Heart left ventricle (tissue), 16 donors: ENCODE measurements at regions not wholly inside any gene's neighbourhood (a gene's known extent, or its start where the extent isn't known, plus 50 kb on each side); places are given as distances from the start of the nearest gene placed in this dataset.

Experiments used
- ATAC-seq, 4 donors: fragments of 200-7000 bp; cut with Tn5 transposase; one replicate each; pipeline ENCODE4 v1.9.1; 2020 to 2022; ENCODE audit warnings: moderate library complexity in 4 of 4, mild to moderate bottlenecking in 3 of 4, moderate number of reproducible peaks in 1 of 4
- DNase-seq, 5 donors: peaks; one replicate each; pipeline ENCODE4 v3.0.0-alpha.2; 2020
- H3K27ac ChIP-seq, 12 donors: fragments of 200-600 bp; sonication (generic) in 4 of 12; one replicate each; pipeline versions ENCODE4 v1.5.0 to v1.8.0; 2016 to 2022; ENCODE audit warnings: mild to moderate bottlenecking in 2 of 12
- H3K27me3 ChIP-seq, 9 donors: fragments of 200-600 bp; sonication (generic) in 2 of 9; one replicate each; pipeline versions ENCODE4 v1.5.1 to v1.8.0; 2016 to 2022; ENCODE audit warnings: mild to moderate bottlenecking in 3 of 9
- H3K36me3 ChIP-seq, 9 donors: fragments of 200-600 bp; sonication (generic) in 2 of 9; one replicate each; pipeline versions ENCODE4 v1.5.0 to v1.8.0; 2018 to 2022; ENCODE audit warnings: mild to moderate bottlenecking in 2 of 9
- H3K4me1 ChIP-seq, 12 donors: fragments of 200-600 bp; sonication (generic) in 4 of 12; one replicate each; pipeline versions ENCODE4 v1.5.0 to v1.8.0; 2016 to 2022; ENCODE audit warnings: mild to moderate bottlenecking in 3 of 12
- H3K4me3 ChIP-seq, 12 donors: fragments of 200-600 bp; sonication (generic) in 4 of 12; one replicate each; pipeline versions ENCODE4 v1.5.0 to v1.8.0; 2017 to 2022; ENCODE audit warnings: mild to moderate bottlenecking in 9 of 12, moderate library complexity in 4 of 12
- H3K9me3 ChIP-seq, 12 donors: fragments of 200-600 bp; sonication (generic) in 4 of 12; one replicate each; pipeline versions ENCODE4 v1.5.0 to v1.8.0; 2016 to 2022; ENCODE audit warnings: mild to moderate bottlenecking in 1 of 12
- CTCF ChIP-seq, 12 donors: fragments of 200-600 bp; sonication (generic) in 4 of 12; IDR thresholded peaks; one replicate each; pipeline versions ENCODE4 v1.5.0 to v1.8.0; 2018 to 2022; ENCODE audit warnings: antibody characterized with exemption in 12 of 12, mild to moderate bottlenecking in 5 of 12
- POLR2A ChIP-seq, 2 donors: fragments of 450-650 bp; IDR thresholded peaks; one replicate each; pipeline ENCODE4 v1.6.1; 2017; ENCODE audit warnings: antibody characterized with exemption in 2 of 2, mild to moderate bottlenecking in 2 of 2, moderate library complexity in 2 of 2
- WGBS, 4 donors: extraction: QIAGEN DNeasy Blood & Tissue Kit in 2 of 4; methylation state at CpG; one replicate each; pipeline versions ENCODE4 v1.1.5 to v1.1.7; 2013 to 2018; 5-methylcytosine and 5-hydroxymethylcytosine counted together
- intact Hi-C, 10 donors: fragments of 100-400 bp; cut with DNase I; formaldehyde crosslinking; loops; one replicate each; pipeline versions ENCODE4 v1.11.1 to v1.14.2; 2022
- donor health status: ischemic (EF 13 %, LVEDD 7.1; RV severe dilation, severe dysfunction).
- donor health status: healthy with polysubstance abuse.
- donor health status: DM: no; HTN: yes; CAD: no.
- donor health status: DM: no; HTN: no; CAD: no.
- donor health status: ischemic (EF 25% LVEDD 6.9; RV normal size, moderate dysfunction).
- donor health status: ischemic (EF 25% LVEDD 5.7; RV mildly dilated, moderate dysfunction).
- donor health status: healthy.
- donor health status: DM: yes; HTN: yes; CAD: no.
- donor health status: ischemic (EF 35%, LVEDD 5.7; RV mildly dilated, moderate dysfunction).
- donor health status: nonischemic (EF 11% LVEDD 7.7; RV severe dilation, severe dysfunction).
- donor health status: DM: yes; HTN: yes; CAD: no.
- donor health status: PGD.
- donor health status: ischemic (EF 29% LVEDD 5.4; RV normal size, mild dysfunction).
- donor health status: nonischemic (EF 23%, LVEDD 6.1; RV moderate dilation, normal function).

DNA sequence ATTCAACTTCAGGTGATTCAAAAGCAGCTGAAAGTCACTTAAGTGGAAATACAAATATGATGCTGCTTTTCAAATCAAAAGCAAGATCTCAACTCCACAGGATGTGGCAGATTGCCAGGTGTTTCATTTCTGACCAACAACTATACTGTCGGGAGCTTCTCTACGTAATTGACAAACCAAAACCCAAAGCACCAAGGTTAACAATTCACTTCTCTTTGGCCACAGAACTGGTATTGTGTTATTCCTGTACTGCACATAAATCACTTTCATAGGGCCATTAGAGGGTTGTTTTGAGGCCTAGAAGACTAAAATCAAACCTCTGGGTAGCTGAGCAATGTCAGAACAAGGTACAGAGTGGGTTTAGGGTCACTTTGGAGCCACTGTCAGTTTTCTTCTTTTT lies 169.7 kb downstream of the HAO1 start:
- peak in 1 of 4 donors; percentile 48 for ATAC-seq
- intact Hi-C loops, result no loop called here
- H3K36me3 ChIP-seq, result no peaks in the 10 kb centered on the region
- H3K4me3 ChIP-seq, result no peak overlapping the region
- TF ChIP-seq CTCF (IDR thresholded peaks at IDR 0.05), result no peak
- no peak for TF ChIP-seq POLR2A (IDR thresholded peaks at IDR 0.05)
- H3K4me1 ChIP-seq, result peaks cover 0 to 16% (median 0%) of the 10 kb centered on the region in 12 donors
- 43 to 72% (median 56%) methylated on average over 2 of the region's 2 CpGs for WGBS, 4 donors
- H3K27ac ChIP-seq, result no peak overlapping the region
- peaks cover 0 to 17% (median 0%) of the 10 kb centered on the region in 12 donors for H3K9me3 ChIP-seq
- H3K27me3 ChIP-seq, result no peaks in the 10 kb centered on the region
- peak in 2 of 5 donors; percentile 14 to 22 for DNase-seq

DNA sequence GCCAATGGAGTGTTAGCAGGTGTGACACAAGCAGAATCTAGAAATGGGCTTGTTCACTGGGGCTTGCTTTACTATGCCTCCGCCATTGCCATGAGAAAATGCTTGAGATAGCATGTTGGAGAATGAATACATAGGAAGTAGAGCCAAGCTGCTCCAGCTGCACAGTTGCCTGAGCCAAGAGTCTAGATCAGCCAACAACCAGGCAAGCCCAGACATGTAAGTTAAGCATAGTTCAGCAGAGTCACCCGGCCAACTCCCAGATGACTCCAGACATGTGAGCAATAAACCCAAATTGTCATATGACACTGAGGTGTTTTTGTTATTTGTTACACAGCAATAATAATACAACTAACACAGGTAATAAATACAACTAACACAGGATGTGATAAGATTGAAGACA lies 167.9 kb downstream of the HAO1 start:
- no peaks in the 10 kb centered on the region for H3K27me3 ChIP-seq
- TF ChIP-seq POLR2A (IDR thresholded peaks at IDR 0.05), result no peak
- TF ChIP-seq CTCF (IDR thresholded peaks at IDR 0.05), result no peak
- no peak overlapping the region for H3K27ac ChIP-seq
- peaks cover 0 to 16% (median 0%) of the 10 kb centered on the region in 12 donors for H3K4me1 ChIP-seq
- peak in 1 of 4 donors; percentile 43 for ATAC-seq
- intact Hi-C loops, result no loop called here
- DNase-seq, result no peak
- H3K4me3 ChIP-seq, result no peak overlapping the region
- WGBS, 4 donors, result 61 to 79% (median 73%) methylated on average over 2 of the region's 2 CpGs
- peaks cover 0 to 22% (median 4%) of the 10 kb centered on the region in 12 donors for H3K9me3 ChIP-seq
- H3K36me3 ChIP-seq, result no peaks in the 10 kb centered on the region

DNA sequence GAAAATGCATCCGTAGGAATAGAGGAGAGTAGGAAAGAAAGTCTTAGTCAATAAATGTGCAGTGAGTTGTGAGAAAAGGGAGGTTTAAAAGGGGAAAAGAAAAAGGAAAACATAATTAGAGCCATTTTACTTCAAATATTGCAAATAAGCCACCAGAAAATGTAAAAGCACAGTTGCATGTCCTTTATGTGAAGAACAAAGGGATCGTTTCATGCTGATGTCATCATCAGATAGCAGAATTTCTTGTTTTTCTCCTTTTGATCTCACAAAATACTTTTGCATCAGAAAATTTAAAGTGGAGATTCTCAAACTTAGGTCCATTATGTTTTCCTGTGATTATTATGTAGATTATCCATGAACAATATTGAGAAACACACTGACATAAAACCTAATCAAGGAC lies 166.7 kb downstream of the HAO1 start:
- H3K36me3 ChIP-seq, result no peaks in the 10 kb centered on the region
- intact Hi-C loops, result no loop called here
- DNase-seq, result no peak
- H3K4me1 ChIP-seq, result peaks cover 0 to 16% (median 0%) of the 10 kb centered on the region in 12 donors
- no peaks in the 10 kb centered on the region for H3K27me3 ChIP-seq
- no peak overlapping the region for H3K27ac ChIP-seq
- ATAC-seq, result no peak
- WGBS, 4 donors, result 81 to 86% (median 82%) methylated on average over 2 of the region's 2 CpGs
- TF ChIP-seq CTCF (IDR thresholded peaks at IDR 0.05), result no peak
- no peak for TF ChIP-seq POLR2A (IDR thresholded peaks at IDR 0.05)
- H3K4me3 ChIP-seq, result no peak overlapping the region
- peaks cover 0 to 22% (median 4%) of the 10 kb centered on the region in 12 donors for H3K9me3 ChIP-seq

- Histone ChIP-seq H3K27me3 (no peaks in the 10 kb centered on the region), H3K27ac (no peak overlapping the region), H3K4me3 (no peak overlapping the region), H3K36me3 (no peaks in the 10 kb centered on the region), H3K9me3 (peaks cover 0 to 22% (median 4%) of the 10 kb centered on the region in 12 donors), H3K4me1 (peaks cover 0 to 16% (median 0%) of the 10 kb centered on the region in 12 donors)
- DNase-seq, result no peak
- TF ChIP-seq POLR2A (IDR thresholded peaks at IDR 0.05) (no peak), CTCF (IDR thresholded peaks at IDR 0.05) (no peak)
- 53 to 65% (median 60%) methylated on average over 2 of the region's 2 CpGs for WGBS, 4 donors
- intact Hi-C loops, result no loop called here
- ATAC-seq, result no peak
Observed at GRCh38 chr20:7775072-7775471, 165.2 kb downstream of the HAO1 start.
